ENCODE measurements at regions not wholly inside any gene's neighbourhood (a gene's known extent, or its start where the extent isn't known, plus 50 kb on each side); places are given as distances from the start of the nearest gene placed in this dataset.

DNA sequence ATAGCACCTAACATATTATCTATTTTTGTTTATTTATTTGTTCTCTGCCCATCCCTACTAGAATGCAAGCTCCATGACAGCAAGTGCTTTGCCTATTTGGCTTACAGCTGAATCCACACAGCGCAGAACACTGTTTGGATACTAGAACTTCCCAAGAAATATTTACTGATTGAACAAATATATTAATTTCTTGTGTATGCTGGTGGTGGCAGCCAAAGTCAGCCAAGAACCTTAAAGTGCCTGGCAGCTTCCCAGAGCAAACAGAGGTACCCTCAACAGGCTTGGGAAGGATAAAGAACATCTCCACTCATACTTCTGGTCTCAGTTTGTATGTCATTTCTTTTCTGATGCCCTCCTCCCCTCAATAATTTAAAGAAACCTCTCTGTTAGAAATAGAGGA lies 111.8 kb upstream of the SLC25A36 start:
- H3K4me3 ChIP-seq (ENCODE audit: low read depth, low read length), result no peak overlapping the region
- peak; percentile 97 for DNase-seq (ENCODE audit: low read depth)
- TF ChIP-seq, protein P1, sequence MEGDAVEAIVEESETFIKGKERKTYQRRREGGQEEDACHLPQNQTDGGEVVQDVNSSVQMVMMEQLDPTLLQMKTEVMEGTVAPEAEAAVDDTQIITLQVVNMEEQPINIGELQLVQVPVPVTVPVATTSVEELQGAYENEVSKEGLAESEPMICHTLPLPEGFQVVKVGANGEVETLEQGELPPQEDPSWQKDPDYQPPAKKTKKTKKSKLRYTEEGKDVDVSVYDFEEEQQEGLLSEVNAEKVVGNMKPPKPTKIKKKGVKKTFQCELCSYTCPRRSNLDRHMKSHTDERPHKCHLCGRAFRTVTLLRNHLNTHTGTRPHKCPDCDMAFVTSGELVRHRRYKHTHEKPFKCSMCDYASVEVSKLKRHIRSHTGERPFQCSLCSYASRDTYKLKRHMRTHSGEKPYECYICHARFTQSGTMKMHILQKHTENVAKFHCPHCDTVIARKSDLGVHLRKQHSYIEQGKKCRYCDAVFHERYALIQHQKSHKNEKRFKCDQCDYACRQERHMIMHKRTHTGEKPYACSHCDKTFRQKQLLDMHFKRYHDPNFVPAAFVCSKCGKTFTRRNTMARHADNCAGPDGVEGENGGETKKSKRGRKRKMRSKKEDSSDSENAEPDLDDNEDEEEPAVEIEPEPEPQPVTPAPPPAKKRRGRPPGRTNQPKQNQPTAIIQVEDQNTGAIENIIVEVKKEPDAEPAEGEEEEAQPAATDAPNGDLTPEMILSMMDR (IDR thresholded peaks at IDR 0.05; ENCODE audit: control insufficient read depth, extremely low read depth, insufficient read depth), result no peak

DNA sequence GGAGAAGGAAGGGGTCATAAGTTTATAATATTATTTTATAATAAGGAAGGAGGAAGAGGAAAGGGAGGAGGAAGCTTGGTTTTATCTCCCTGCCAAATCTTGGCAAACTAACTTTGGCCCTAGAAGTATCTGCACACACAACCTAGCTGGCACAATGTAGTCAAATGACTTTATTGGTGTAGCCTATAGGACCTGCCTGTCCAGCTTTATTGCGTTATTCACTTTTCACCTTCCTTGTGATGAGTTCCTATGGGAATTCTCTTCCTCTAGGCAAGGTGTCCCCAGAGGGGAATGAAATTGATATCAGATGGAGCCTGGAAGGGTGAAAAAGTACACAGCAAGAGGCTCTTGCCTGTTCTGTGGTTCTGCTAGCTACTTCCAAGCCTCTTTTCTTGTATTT lies 111.2 kb upstream of the SLC25A36 start:
- H3K4me3 ChIP-seq (ENCODE audit: low read depth, low read length), result no peak overlapping the region
- TF ChIP-seq, protein P1 (IDR thresholded peaks at IDR 0.05; ENCODE audit: control insufficient read depth, extremely low read depth, insufficient read depth), result no peak
- DNase-seq (ENCODE audit: low read depth), result peak; percentile 99

DNA sequence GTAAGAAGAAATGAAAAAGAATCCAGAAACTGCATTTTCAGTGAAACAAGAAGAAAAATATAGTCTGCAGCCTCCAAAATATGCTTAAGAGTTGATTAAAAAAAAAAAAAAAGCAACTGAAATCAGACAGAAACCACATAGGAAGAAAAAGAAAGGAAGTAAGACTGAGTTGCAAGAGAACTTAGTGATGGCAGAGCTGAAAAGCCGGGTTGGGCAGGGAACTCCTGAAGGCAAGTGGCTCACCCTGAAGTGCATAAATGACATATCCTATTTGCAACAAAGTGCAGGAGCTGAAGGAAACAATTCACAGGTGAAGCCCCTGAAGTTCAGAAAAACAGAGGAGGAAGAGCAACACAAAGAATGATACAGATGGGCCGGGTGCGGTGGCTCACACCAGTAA lies 108.8 kb upstream of the SLC25A36 start:
- TF ChIP-seq, protein P1 (IDR thresholded peaks at IDR 0.05; ENCODE audit: control insufficient read depth, extremely low read depth, insufficient read depth), result no peak
- DNase-seq (ENCODE audit: low read depth), result no peak
- no peak overlapping the region for H3K4me3 ChIP-seq (ENCODE audit: low read depth, low read length)

DNA sequence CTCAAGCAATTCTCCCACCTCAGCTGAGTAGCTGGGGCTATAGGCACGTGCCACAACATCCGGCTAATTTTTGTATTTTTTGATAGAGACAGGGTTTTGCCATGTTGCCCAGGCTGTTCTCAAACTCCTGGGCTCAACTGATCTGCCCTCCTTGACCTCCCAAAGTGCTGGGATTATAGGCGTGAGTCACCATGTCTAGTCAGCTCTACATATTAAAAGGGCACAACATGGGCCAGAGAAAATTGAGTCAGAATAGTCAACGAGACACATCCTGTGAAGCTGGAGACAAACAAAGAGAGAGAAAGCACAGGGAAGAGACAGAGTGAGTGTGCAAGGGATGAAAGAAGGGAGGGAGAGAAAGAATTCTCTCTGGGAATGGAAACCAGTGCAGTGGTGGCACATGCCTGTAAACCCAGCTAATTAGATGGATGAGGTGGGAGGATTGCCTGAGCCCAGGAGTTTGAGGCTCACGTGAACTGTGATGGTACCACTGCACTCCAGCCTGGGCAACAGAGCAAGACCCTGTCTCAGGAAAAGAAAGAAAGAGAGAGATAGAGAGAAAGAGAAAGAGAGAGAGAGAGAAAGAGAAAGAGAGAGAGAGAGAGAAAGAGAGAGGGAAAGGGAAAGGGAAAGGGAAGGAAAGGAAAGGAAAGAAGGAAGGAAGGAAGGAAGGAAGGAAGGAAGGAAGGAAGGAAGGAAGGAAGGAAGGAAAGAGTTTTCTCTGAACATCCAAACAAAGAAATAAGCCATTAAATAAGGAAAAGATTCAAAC lies 107.2 kb upstream of the SLC25A36 start:
- TF ChIP-seq, protein P1 (IDR thresholded peaks at IDR 0.05; ENCODE audit: control insufficient read depth, extremely low read depth, insufficient read depth), result no peak
- no peak for DNase-seq (ENCODE audit: low read depth)

DNA sequence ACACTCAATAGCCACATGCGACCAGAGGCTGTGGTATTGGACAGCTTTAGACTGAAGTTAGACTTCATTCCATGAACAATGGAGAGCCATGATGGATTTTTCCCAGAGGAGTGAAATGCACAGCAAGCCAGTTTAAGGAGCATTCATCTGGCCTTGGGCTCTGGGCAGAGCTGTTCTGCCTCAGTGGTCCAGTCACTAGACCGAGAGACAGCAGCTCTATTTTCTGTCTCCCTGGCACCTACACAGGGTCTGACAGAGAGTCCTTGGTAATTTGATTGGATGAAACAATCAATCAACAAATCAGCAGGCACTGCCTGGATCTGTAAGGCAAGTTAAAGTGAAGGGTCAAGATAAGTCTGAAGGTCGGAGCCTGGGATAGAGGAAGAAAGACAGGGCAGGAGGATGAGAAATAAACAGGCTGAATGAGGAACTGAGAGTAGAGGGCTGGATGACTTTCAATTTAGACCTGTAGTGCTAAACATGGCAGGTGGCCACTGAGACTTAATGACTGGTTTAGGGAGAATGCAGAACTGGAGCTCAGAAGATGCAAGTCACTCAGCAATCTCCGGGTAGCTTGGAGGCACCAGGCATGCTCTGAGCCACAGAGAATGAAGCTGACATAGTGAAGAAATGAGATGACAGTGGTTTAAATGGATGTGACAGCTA lies 98.5 kb upstream of the SLC25A36 start:
- TF ChIP-seq, protein P1 (IDR thresholded peaks at IDR 0.05; ENCODE audit: control insufficient read depth, extremely low read depth, insufficient read depth), result no peak
- H3K4me3 ChIP-seq (ENCODE audit: low read depth, low read length), result no peak overlapping the region
- DNase-seq (ENCODE audit: low read depth), result no peak

More for the DNA sequence above, 107.2 kb upstream of the SLC25A36 start:
- H3K4me3 ChIP-seq (ENCODE audit: low read depth, low read length), result no peak overlapping the region

DNA sequence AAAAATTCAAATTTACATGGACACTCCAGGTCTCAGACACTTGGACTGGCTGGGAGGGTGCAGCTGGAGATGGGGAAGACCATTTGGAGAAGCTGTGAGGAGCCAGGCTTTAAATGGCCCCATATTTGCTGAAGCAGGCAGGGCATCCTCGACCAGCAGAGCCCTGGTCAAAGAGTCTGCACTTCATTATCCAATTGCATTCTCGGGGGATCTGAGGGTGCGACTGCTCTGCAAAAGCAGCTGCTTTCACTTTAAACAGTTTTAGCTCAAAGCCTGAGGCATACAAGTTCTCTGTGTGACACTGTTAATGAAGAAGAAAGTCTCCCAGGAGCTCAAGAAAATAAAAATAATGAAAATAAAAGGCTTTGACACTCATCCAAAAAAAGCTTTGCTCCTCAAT lies 98.0 kb upstream of the SLC25A36 start:
- no peak overlapping the region for H3K4me3 ChIP-seq (ENCODE audit: low read depth, low read length)
- TF ChIP-seq, protein P1 (IDR thresholded peaks at IDR 0.05; ENCODE audit: control insufficient read depth, extremely low read depth, insufficient read depth), result no peak
- DNase-seq (ENCODE audit: low read depth), result no peak

All from LNCaP clone FGC (cell line).